ENCODE measurements at regions not wholly inside any gene's neighbourhood (a gene's known extent, or its start where the extent isn't known, plus 50 kb on each side); places are given as distances from the start of the nearest gene placed in this dataset.

DNA sequence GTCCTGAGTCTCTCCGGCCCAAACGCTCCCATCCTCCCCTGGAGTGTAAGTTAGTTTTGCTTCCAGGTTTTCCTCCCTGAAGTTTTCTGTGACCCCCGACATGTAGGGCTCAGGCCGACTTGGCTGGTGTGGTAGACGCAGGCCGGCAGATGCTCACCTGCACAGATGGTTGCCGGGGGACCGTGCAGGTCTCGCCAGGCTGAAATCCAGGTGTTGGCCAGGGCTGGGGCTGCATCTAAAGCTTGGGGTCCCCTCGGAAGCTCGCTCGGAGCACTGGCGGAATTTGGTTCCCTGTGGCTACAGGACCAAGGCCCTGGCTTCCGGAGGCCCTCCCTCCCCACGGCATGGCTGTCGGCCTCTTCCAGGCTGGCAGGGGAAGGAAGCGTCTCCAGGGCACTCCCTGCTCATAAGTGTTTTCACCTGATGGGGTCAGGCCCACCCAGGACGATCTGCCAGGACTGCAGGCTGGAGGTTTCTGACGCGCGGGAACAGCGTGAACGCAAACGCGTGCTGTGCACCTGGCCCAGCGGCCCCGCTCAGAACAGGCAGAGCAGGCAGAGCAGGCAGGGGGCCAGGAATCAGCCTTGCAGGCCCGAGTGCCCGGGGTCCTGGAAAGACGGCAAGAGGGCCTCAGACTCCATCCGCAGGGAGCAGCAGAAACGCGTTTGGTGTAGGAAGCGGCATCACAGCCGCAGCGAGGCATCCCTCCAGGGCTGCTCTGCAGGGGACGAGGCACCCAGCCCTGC lies 258.2 kb downstream of the BRD1 start:
- DNase-seq (ENCODE audit: low read depth in 2 of 2): no peak

DNA sequence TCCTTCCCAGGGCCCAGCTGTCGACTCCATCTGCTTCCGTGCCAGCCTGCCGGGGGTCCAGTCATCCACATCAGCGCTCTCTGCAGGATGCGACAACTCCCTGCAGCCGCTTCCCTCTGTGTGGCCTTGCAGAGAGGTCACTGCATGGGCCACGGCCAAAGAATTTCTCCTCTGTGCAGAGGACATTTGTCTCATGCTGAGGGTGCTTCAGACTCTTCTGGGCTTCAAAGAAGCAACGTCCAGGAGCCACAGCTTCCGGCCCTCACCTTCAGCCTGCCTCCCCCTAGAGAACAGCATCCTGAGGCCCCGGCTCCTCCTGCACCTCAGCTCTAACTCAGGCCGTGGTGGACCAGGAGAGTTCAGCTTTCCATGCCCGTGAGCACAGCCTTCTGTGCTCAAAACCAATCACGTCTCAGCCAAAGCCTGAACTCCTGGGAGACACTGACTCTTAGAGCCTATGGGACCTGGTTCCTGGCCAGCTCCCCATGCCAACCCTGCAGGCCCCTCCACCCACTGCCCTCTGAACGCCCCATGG lies 258.9 kb downstream of the BRD1 start:
- no peak for DNase-seq (ENCODE audit: low read depth in 2 of 2)

DNA sequence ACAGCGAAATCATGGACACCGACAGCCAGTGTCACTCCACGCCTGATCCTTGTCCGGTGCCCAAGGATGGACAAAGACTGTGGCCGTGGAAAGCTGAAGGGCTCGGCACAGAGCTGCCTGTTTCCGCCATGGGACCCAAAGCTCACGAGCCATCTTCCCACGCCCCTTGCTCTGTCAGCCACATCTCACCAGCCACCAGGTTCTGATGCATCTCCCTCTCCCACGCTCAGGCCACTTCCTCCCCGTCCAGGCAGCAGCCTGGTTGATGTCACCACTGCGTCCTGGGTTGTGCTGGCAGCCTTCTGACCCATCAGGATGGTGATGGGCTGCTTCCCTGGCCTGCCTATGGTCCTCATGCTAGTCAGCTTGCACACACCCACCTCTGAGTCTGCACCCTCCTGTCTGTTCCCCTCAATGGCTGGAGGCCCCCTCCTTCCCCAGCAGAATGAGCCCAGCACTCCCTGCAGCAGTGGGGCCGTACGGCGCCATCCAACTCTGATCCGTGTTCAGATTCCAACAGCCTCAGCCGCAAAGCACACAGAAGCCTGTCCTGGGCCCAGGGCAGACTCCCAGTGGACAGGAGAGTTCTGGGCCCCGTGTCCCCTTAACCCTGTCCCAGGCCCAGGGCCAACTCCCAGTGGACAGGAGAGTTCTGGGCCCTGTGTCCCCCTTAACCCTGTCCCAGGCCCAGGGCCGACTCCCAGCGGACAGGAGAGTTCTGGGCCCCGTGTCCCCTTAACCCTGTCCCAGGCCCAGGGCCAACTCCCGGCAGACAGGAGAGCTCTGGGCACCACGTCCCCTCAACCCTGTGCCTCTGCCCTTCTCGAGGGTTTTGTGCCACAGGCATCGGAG lies 259.5 kb downstream of the BRD1 start:
- DNase-seq (ENCODE audit: low read depth in 2 of 2): no peak

DNA sequence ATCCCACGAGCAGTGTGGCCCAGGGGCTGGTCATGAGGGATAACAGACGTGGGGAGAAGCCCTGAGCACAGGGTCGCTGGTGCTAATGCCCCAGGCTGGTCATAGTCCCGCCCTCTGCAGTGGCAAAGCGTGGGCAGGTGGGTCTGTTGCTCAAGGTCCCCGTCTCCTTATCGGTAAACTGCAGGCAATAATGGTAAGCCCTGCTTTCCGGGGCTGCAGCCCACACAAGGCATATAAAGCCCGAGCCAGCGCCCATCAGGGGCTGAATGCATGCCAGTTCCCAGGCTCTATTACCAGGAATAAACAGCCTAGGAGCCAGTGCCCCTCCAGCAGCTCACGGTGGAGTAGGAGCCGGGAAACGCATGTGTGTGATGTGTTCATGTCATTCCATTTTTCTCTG lies 261.0 kb downstream of the BRD1 start:
- DNase-seq (ENCODE audit: low read depth in 2 of 2): no peak

DNA sequence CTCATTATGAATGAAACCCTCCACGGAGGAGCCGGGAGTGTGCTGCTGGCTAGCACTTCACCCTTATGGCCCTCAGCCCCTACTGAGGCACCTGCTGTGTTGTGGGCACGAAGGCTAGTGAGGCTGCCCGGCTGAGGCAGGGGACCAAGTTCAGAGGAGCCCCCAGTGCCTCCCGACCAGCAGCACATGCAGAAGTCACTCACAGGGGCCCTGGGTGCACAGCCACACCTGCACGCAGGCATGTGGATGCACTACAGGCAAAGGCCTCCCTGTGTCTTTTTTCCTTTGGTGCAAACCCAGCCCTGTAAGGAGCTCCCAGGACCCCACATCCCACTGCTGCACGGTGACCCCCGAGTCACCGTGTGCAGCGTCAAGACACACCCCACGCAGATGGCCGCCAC lies 261.5 kb downstream of the BRD1 start:
- no peak for DNase-seq (ENCODE audit: low read depth in 2 of 2)

DNA sequence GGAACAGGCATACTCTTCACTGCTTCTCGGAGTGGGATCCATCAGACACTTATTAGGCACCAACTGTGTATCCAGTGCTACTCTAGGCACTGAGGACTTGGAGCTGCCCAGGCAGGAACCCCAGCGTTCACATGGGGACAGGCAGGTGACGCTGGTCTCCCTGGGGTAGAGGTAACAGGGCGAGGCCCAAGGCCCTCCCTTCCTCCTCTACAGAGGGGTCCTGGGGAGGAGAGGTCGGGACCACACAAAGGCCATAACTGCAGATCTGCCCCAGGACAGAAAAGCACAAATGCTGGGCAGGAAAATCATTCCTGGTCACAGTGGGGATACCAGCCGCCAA lies 262.2 kb downstream of the BRD1 start:
- no peak for DNase-seq (ENCODE audit: low read depth in 2 of 2)

DNA sequence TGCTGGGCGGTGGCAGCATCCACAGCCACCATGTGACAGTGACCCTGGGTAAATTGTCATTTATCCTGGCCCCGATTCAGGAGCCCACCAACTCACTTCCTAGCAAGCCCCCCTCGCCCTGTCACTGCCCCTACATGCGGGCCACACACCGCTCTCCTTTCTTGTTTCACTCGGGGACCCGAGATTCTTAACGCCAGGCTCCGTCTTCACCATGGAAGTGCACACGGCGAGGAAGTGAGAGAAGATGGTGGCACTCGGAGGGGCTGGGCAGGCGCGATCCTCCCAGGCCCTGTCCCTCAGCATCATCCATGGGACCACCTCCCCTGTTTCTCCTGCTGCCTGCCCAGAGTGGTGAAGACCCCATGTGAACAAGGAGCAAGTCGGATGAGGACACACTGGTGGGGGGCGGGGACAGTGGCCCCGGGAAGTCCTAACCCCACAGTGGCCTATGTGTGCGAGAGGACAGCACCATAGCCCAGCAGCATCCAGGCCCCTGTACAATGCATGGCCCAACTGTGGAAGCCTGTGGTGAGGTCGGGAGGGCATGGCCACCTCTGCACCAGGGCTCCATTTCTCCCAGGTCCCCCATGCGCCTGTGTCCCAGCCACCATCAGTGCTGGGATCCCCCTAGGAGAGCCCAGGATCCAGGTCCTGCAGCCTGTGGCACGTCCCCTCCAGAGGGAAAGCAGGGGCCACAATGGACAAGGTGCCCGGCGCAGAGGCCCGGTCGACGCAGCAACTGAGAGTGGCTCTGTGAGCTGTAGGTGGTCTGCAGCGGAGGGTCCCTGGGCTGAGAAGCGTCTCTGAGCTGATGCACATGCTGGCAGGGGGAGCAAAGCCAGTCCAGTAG lies 262.8 kb downstream of the BRD1 start:
- no peak for DNase-seq (ENCODE audit: low read depth in 2 of 2)

DNA sequence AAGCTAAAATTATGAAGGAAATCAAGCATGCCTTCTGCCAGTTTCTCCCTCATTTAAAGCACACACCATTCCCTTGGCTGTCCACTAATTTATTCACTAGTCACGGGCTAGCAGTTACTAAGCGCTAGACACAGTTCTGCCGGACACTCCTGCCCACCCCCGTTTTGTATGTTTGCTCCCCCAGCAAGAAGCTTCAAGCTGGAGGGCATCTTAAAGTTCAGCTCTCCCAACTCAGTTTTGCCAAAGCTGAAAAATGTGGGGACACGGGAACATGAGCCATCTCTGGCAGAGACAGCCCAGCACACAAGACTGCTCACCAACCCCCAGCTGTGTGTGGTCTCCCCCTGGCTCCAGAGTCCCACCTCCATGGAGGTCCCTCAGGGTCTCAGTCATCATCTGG lies 263.6 kb downstream of the BRD1 start:
- DNase-seq (ENCODE audit: low read depth in 2 of 2): no peak

DNA sequence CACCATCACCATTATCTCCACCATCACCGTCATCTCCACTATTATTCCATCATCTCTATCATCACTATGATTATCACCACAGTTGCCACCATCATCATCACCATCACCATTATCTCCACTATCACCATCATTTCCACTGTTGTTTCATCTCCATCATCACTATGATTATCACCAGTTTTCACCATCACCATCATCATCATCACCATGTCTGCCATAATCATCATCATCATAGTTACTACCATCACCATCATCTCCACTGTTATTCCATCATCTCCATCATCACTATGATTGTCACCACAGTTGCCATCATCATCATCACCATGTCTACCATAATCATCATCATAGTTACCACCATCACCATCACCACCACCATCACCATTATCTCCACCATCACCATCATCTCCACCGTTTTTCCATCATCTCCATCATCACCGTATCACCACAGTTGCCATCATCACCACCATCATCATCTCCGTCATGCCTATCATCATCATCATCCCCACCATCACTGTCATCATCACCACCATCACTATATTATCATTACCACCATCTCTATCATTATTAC lies 264.9 kb downstream of the BRD1 start:
- no peak for DNase-seq (ENCODE audit: low read depth in 2 of 2)

DNA sequence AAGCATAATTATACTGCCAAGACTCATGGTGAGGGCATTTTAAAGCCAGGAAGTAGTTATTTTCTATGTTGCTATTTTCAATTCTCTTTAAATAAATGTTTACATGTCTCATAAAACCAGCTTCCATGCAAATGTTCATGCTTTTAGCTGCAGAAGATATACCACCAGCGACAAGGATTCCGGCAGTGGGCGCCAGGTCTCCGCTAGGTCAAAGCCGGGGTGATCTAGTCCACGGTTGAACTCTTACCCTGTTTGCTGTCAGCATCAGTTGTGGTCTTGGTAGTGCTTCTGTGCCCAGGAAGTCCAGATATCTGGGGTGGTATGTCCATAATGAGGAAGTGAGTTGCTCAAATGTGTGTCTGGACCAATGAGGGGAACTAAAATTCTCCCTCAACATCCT lies 265.7 kb downstream of the BRD1 start:
- DNase-seq (ENCODE audit: low read depth in 2 of 2): no peak

DNA sequence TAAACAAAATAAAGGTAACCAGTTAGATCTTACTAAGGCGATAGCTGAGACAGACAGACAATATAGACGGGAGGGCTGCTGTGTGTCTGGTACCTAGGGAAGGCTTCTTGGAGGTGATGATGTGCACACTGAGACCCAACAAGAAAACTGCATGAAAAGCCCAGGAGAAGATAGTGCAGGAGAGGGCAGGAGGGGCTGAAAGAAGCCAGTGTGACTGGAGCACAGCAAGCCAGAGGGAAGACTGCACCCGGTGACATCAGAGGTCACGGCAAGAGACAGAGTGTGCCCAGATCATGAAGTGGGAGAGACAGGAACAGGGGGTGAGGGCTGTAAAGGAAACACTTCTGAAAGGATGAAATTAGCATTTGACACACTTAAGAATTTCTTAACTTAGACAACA lies 266.3 kb downstream of the BRD1 start:
- no peak for DNase-seq (ENCODE audit: low read depth in 2 of 2)

DNA sequence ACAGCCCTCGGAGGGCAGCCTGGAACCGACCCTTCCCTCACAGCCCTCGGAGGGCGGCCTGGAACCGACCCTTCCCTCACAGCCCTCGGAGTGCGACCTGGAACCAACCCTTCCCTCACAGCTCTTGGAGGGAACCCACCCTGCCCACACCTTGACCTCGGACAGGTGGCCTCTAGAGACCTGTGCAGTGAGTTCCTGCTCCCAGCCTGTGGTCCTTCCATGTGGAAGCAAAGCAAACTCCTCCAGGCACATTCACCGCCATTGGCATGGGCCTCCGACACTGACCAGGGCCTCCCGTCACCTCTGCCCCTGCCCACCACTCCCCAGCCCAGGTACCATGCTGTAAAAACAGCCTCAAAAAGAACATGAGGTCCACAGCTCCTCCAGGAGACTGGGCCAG lies 272.1 kb downstream of the BRD1 start:
- no peak for DNase-seq (ENCODE audit: low read depth in 2 of 2)

DNA sequence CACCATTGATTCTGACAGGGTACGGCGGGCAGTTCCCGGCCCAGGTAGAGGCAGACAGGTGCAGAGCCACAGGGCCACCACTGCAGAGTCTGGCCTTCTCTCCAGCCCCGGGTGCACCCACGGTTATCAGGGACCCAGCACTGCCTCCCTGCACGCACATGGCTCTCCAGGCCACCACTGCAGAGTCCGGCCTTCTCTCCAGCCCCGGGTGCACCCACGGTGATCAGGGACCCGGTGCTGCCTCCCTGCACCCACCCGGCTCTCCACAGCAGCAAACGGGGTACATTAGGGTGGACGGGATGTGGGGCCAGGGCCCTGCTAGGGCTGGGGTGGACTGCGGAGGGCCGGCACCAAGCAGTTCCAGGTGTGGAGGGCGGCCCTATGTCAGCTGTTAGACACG lies 272.9 kb downstream of the BRD1 start:
- DNase-seq (ENCODE audit: low read depth in 2 of 2): no peak

DNA sequence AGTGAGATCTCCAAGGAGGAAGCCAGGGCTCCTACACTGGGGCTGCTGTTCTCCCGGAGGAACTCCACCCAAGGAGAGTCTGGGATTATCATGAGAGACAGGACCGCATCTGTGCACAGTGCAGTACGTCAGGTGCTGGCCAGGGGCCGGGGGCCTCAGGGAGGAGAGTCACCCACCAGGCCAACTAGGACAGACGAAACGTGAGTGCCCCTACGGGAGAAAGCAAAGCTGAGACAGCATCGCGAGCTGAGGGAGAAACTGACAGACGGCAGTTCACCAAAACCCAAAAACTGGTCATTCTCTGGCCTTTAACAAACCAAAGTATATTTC lies 273.4 kb downstream of the BRD1 start:
- DNase-seq (ENCODE audit: low read depth in 2 of 2): no peak

DNA sequence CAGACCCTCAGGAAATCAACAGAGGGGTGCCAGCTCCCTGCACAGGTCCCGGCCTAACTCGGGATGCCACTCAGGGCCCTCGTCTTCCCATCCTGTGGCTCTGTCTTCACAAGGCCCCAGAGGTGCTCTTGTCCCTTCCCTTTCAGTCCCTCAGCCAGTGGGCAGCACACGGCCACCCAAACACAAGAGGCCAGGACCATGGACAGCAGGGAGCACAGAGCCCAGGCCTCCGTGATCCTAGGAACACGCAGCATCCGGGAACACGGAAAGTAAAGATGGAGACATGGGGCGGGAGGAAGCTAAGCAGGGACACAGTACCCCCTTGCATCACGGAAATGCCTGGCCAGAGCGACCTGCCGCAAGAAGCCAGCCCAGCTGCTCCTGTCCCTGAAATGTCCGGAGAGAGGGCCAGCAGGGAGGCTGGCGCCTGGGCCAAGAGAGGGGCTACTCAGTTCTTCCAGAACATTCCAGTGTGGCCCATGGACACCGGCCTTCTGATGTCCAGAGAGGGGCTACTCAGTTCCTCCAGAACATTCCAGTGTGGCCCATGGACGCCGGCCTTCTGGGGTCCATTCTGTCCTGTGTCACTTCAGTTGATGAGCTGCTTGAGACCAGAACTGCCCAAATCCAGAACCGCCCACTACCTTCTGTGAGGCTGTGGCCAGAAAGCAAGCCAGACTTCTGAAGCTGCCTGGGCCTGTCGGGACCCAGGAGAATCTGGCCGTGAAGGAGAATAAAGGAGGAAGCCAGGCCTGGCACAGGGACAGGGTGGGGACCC lies 274.0 kb downstream of the BRD1 start:
- no peak for DNase-seq (ENCODE audit: low read depth in 2 of 2)

DNA sequence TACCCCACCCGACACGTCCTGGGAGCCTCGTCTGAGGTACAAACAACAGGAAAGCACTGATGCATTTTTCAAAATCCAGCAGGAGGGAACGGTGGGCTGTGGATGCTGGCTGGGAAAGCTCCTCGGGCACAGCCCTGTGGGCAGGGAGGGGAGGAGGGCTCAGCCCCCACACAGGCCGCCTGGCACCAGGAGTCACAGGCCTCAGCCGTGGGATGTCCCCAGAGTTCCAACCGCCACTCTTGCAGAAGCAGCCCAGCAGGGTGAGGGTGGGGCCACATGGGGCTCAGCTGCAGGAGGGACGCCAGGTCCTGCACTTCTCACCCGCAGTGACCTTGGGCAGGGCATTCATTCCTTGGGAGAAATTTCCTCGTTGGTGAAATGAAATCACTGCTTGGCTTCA lies 274.6 kb downstream of the BRD1 start:
- no peak for DNase-seq (ENCODE audit: low read depth in 2 of 2)

DNA sequence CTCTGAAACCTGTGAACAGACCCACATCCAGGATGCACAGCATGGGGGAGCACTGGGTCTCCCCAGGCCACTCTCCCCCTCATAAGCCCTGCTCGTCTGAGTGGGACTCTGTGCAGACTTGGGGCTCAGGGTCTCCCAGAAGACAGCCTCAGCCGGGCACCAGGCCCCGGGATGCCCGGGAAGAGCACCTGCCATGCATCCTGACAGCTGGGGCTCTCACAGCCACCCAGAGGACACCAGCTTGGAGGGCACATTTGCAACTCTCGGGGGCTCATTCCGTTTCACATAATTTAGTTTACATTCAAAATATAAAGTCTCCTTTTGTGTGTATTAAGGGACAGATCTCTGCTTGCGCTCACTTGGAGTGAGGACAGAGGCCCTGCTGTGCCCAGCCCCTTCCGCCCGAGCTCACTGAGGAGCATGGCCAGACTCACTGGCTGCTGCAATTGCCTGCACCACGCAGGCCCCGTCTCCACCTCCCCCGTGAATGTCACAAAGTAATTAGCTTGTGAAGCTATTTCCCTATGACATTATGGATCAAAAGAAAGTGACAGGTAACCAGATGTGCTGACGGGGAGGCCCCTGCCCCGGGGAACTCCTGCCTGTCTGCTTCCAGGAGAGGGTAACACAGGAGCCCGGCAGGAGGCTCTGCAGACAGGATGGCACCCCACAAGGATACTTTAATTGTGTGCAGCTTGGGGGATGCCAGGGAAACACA lies 275.6 kb downstream of the BRD1 start:
- no peak for DNase-seq (ENCODE audit: low read depth in 2 of 2)

DNA sequence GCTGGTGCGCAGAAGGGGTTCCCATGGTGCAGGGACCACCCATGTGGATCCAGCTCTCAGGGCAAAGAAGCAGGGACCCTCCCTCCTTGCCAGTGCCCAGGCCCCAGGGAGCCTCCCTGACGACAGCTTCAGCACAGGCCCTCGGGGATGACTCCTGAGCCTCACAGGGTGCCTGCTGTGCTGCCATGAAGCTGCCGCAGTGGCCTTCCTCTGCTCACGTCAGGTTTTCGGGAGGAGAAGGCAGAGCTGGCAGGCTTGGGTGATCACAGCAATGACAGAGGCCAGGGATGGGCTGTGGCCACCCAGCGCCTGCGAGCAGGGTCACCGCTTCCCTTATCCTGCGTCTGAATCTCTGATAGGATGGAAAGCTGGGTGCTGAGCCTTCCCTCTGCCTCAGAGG lies 276.2 kb downstream of the BRD1 start:
- no peak for DNase-seq (ENCODE audit: low read depth in 2 of 2)

DNA sequence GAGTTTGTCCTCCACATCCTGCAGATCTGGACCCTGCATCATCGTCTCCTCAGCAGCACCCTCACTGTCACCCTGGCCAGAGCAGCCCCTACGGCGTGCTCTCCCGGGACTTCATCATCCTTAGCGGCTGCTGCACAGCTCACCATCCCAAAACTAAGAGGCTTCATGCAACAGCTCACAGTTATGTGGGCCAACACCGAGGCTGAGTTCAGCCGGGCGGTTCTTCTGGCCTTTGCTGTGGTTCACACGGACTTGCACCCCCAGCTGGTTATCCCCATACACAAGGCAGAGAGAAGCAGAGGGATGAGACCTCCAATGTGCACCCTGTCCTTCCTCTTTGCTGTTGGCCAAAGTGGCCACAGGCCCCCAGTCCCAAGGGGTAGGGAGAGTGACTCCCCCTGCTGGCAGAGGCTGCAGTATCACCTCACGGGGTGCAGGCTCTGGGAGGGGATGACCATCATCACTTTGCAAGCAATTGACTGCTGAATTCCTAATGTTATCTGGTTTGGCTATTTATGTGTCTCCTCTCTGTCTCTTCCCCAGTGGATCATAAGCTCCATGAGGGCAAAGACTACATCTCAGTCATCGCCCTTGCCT lies 276.8 kb downstream of the BRD1 start:
- no peak for DNase-seq (ENCODE audit: low read depth in 2 of 2)

DNA sequence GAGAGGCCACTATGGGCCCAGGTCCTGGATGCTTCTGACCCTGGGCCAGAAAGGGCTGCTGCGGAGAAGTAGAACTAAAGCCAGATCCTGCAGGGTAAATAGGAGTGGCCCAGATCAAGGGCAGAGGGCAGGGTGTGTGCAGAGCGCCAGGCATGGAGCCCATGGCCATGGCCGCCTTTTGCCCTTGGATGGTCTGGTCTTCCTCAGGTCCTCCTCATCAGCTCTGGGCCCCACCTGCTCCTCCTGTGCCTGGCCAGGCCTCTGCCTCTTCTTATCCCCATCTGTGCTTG lies 277.6 kb downstream of the BRD1 start:
- DNase-seq (ENCODE audit: low read depth in 2 of 2): no peak
